ENCODE measurements at regions not wholly inside any gene's neighbourhood (a gene's known extent, or its start where the extent isn't known, plus 50 kb on each side); places are given as distances from the start of the nearest gene placed in this dataset.
A peak's percentile ranks its signal among the peaks of the same experiment; 100 is the strongest.

GRCh38 chr5:15383469-15383868 is 116.5 kb upstream of the FBXL7 start:
- TF ChIP-seq POLR2A (IDR thresholded peaks at IDR 0.05) (no peak), CTCF (IDR thresholded peaks at IDR 0.05) (peak in 2 of 6 experiments; percentile 26 to 43)

All from esophagus squamous epithelium (tissue), 4 donors.